ENCODE measurements at regions not wholly inside any gene's neighbourhood (a gene's known extent, or its start where the extent isn't known, plus 50 kb on each side); places are given as distances from the start of the nearest gene placed in this dataset.

GRCh38 chr7:46968003-46968402 lies 613.9 kb downstream of the TNS3 start:
- Histone ChIP-seq H3K9me3 (ENCODE audit: control insufficient read depth, insufficient read depth, low read length) (no peaks in the 10 kb centered on the region), H3K9ac (ENCODE audit: low read depth, low read length) (no peak overlapping the region), H3K4me3 (ENCODE audit: low read depth, low read length) (no peak overlapping the region), H3K27me3 (ENCODE audit: control insufficient read depth, insufficient read depth, low read length) (no peaks in the 10 kb centered on the region), H3K36me3 (ENCODE audit: control insufficient read depth, insufficient read depth, low read length) (no peaks in the 10 kb centered on the region), H3K4me1 (ENCODE audit: control insufficient read depth, insufficient read depth, low read length) (no peaks in the 10 kb centered on the region)

DNA sequence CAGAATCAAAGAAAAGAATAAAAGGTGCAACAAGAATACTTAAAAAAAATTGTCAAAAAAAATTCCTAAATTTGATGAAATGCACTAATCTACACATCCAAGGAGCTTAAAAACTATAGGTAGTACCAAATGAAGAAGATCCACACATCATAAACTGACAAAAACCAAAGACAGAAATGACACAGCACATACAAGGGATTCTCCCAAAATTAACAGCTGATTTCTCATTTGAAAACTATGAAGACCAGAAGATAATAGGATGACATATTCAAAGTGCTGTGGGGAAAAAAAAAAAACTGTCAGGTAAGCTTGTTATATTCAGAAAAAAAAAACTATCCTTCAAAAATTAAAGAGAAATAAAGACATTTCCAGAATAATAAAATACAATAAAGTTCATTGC lies 618.2 kb downstream of the TNS3 start:
- no peaks in the 10 kb centered on the region for H3K27me3 ChIP-seq (ENCODE audit: control insufficient read depth, insufficient read depth, low read length)
- no peak overlapping the region for H3K4me3 ChIP-seq (ENCODE audit: low read depth, low read length)
- no peaks in the 10 kb centered on the region for H3K4me1 ChIP-seq (ENCODE audit: control insufficient read depth, insufficient read depth, low read length)
- no peaks in the 10 kb centered on the region for H3K9me3 ChIP-seq (ENCODE audit: control insufficient read depth, insufficient read depth, low read length)
- no peaks in the 10 kb centered on the region for H3K36me3 ChIP-seq (ENCODE audit: control insufficient read depth, insufficient read depth, low read length)
- H3K9ac ChIP-seq (ENCODE audit: low read depth, low read length), result no peak overlapping the region

- H3K9ac ChIP-seq (ENCODE audit: low read depth, low read length), result no peak overlapping the region
- no peaks in the 10 kb centered on the region for H3K27me3 ChIP-seq (ENCODE audit: control insufficient read depth, insufficient read depth, low read length)
- no peak overlapping the region for H3K4me3 ChIP-seq (ENCODE audit: low read depth, low read length)
- H3K9me3 ChIP-seq (ENCODE audit: control insufficient read depth, insufficient read depth, low read length), result no peaks in the 10 kb centered on the region
- H3K36me3 ChIP-seq (ENCODE audit: control insufficient read depth, insufficient read depth, low read length), result no peaks in the 10 kb centered on the region
- no peaks in the 10 kb centered on the region for H3K4me1 ChIP-seq (ENCODE audit: control insufficient read depth, insufficient read depth, low read length)
These were observed 620.9 kb downstream of the TNS3 start for GRCh38 chr7:46960970-46961369.

- H3K27me3 ChIP-seq (ENCODE audit: control insufficient read depth, insufficient read depth, low read length), result no peaks in the 10 kb centered on the region
- H3K4me1 ChIP-seq (ENCODE audit: control insufficient read depth, insufficient read depth, low read length), result no peaks in the 10 kb centered on the region
- no peak overlapping the region for H3K4me3 ChIP-seq (ENCODE audit: low read depth, low read length)
- H3K36me3 ChIP-seq (ENCODE audit: control insufficient read depth, insufficient read depth, low read length), result no peaks in the 10 kb centered on the region
- H3K9me3 ChIP-seq (ENCODE audit: control insufficient read depth, insufficient read depth, low read length), result no peaks in the 10 kb centered on the region
- H3K9ac ChIP-seq (ENCODE audit: low read depth, low read length), result no peak overlapping the region
These were observed 624.7 kb downstream of the TNS3 start for GRCh38 chr7:46957195-46957594.

GRCh38 chr7:46955531-46955930 lies 626.4 kb downstream of the TNS3 start:
- H3K4me1 ChIP-seq (ENCODE audit: control insufficient read depth, insufficient read depth, low read length), result no peaks in the 10 kb centered on the region
- H3K36me3 ChIP-seq (ENCODE audit: control insufficient read depth, insufficient read depth, low read length), result no peaks in the 10 kb centered on the region
- H3K9ac ChIP-seq (ENCODE audit: low read depth, low read length), result no peak overlapping the region
- H3K27me3 ChIP-seq (ENCODE audit: control insufficient read depth, insufficient read depth, low read length), result no peaks in the 10 kb centered on the region
- H3K9me3 ChIP-seq (ENCODE audit: control insufficient read depth, insufficient read depth, low read length), result no peaks in the 10 kb centered on the region
- H3K4me3 ChIP-seq (ENCODE audit: low read depth, low read length), result no peak overlapping the region

- Histone ChIP-seq H3K27me3 (ENCODE audit: control insufficient read depth, insufficient read depth, low read length) (no peaks in the 10 kb centered on the region), H3K4me3 (ENCODE audit: low read depth, low read length) (no peak overlapping the region), H3K9ac (ENCODE audit: low read depth, low read length) (no peak overlapping the region), H3K36me3 (ENCODE audit: control insufficient read depth, insufficient read depth, low read length) (no peaks in the 10 kb centered on the region), H3K9me3 (ENCODE audit: control insufficient read depth, insufficient read depth, low read length) (no peaks in the 10 kb centered on the region), H3K4me1 (ENCODE audit: control insufficient read depth, insufficient read depth, low read length) (no peaks in the 10 kb centered on the region)
These were observed 627.7 kb downstream of the TNS3 start for GRCh38 chr7:46954181-46954580.

DNA sequence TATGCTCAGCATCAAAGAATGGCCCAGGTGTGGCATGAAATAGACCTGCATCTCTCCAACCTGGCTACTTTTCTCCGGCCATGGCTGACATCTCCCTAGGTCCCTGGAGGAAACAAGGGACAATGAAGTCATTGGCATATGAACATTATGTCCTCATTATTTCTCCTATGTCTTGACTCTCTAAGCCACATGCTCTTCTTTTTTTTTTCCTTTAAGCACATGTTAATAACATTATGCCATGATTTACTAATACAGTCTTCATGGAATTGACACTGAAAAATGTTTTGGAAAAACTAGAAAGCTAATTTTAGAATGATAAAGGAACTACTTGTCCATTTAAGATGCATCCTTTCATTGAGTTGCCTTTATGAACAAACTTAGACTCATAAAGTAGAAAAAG lies 628.9 kb downstream of the TNS3 start:
- Histone ChIP-seq H3K36me3 (ENCODE audit: control insufficient read depth, insufficient read depth, low read length) (no peaks in the 10 kb centered on the region), H3K4me1 (ENCODE audit: control insufficient read depth, insufficient read depth, low read length) (no peaks in the 10 kb centered on the region), H3K4me3 (ENCODE audit: low read depth, low read length) (no peak overlapping the region), H3K27me3 (ENCODE audit: control insufficient read depth, insufficient read depth, low read length) (no peaks in the 10 kb centered on the region), H3K9ac (ENCODE audit: low read depth, low read length) (no peak overlapping the region), H3K9me3 (ENCODE audit: control insufficient read depth, insufficient read depth, low read length) (no peaks in the 10 kb centered on the region)

GRCh38 chr7:46949270-46949931 lies 632.5 kb downstream of the TNS3 start:
- Histone ChIP-seq H3K27me3 (ENCODE audit: control insufficient read depth, insufficient read depth, low read length) (no peaks in the 10 kb centered on the region), H3K4me3 (ENCODE audit: low read depth, low read length) (no peak overlapping the region), H3K9me3 (ENCODE audit: control insufficient read depth, insufficient read depth, low read length) (no peaks in the 10 kb centered on the region), H3K9ac (ENCODE audit: low read depth, low read length) (no peak overlapping the region), H3K4me1 (ENCODE audit: control insufficient read depth, insufficient read depth, low read length) (no peaks in the 10 kb centered on the region), H3K36me3 (ENCODE audit: control insufficient read depth, insufficient read depth, low read length) (no peaks in the 10 kb centered on the region)

- no peaks in the 10 kb centered on the region for H3K9me3 ChIP-seq (ENCODE audit: control insufficient read depth, insufficient read depth, low read length)
- H3K36me3 ChIP-seq (ENCODE audit: control insufficient read depth, insufficient read depth, low read length), result no peaks in the 10 kb centered on the region
- no peaks in the 10 kb centered on the region for H3K27me3 ChIP-seq (ENCODE audit: control insufficient read depth, insufficient read depth, low read length)
- no peaks in the 10 kb centered on the region for H3K4me1 ChIP-seq (ENCODE audit: control insufficient read depth, insufficient read depth, low read length)
- no peak overlapping the region for H3K9ac ChIP-seq (ENCODE audit: low read depth, low read length)
- H3K4me3 ChIP-seq (ENCODE audit: low read depth, low read length), result no peak overlapping the region
These were observed 633.2 kb downstream of the TNS3 start for GRCh38 chr7:46948716-46949115.

GRCh38 chr7:46945328-46945727 lies 636.6 kb downstream of the TNS3 start:
- Histone ChIP-seq H3K4me3 (ENCODE audit: low read depth, low read length) (no peak overlapping the region), H3K27me3 (ENCODE audit: control insufficient read depth, insufficient read depth, low read length) (no peaks in the 10 kb centered on the region), H3K9ac (ENCODE audit: low read depth, low read length) (no peak overlapping the region), H3K36me3 (ENCODE audit: control insufficient read depth, insufficient read depth, low read length) (no peaks in the 10 kb centered on the region), H3K4me1 (ENCODE audit: control insufficient read depth, insufficient read depth, low read length) (no peaks in the 10 kb centered on the region), H3K9me3 (ENCODE audit: control insufficient read depth, insufficient read depth, low read length) (no peaks in the 10 kb centered on the region)

DNA sequence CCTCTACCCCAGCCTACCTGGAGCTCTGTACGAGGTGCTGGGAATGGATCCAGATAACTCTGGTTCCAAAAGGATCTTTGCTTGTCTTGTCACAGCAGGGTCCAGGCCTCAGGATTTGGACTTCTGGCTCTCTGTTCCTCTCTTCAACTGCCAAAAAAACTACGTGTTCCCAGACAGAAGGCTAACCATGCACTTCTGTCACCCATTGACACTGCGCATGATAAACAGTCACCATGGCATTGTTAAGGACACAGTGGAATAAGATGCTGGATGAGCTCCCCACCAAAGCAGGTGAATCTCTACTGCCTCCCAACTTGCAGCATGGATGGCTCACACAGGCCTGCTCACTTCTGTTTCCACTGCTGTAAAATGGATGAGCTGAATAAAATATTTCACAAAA lies 637.9 kb downstream of the TNS3 start:
- H3K9ac ChIP-seq (ENCODE audit: low read depth, low read length), result no peak overlapping the region
- H3K4me3 ChIP-seq (ENCODE audit: low read depth, low read length), result no peak overlapping the region
- H3K27me3 ChIP-seq (ENCODE audit: control insufficient read depth, insufficient read depth, low read length), result no peaks in the 10 kb centered on the region
- H3K9me3 ChIP-seq (ENCODE audit: control insufficient read depth, insufficient read depth, low read length), result no peaks in the 10 kb centered on the region
- H3K4me1 ChIP-seq (ENCODE audit: control insufficient read depth, insufficient read depth, low read length), result no peaks in the 10 kb centered on the region
- H3K36me3 ChIP-seq (ENCODE audit: control insufficient read depth, insufficient read depth, low read length), result no peaks in the 10 kb centered on the region

- no peaks in the 10 kb centered on the region for H3K4me1 ChIP-seq (ENCODE audit: control insufficient read depth, insufficient read depth, low read length)
- H3K9ac ChIP-seq (ENCODE audit: low read depth, low read length), result no peak overlapping the region
- no peaks in the 10 kb centered on the region for H3K27me3 ChIP-seq (ENCODE audit: control insufficient read depth, insufficient read depth, low read length)
- H3K4me3 ChIP-seq (ENCODE audit: low read depth, low read length), result no peak overlapping the region
- H3K9me3 ChIP-seq (ENCODE audit: control insufficient read depth, insufficient read depth, low read length), result no peaks in the 10 kb centered on the region
- no peaks in the 10 kb centered on the region for H3K36me3 ChIP-seq (ENCODE audit: control insufficient read depth, insufficient read depth, low read length)
These were observed 639.3 kb downstream of the TNS3 start for GRCh38 chr7:46942574-46942973.
